ENCODE measurements at regions not wholly inside any gene's neighbourhood (a gene's known extent, or its start where the extent isn't known, plus 50 kb on each side); places are given as distances from the start of the nearest gene placed in this dataset.

GRCh38 chr2:2696733-2697455 lies 365.8 kb upstream of the MYT1L start:
- no peaks in the 10 kb centered on the region for H3K36me3 ChIP-seq (ENCODE audit: insufficient read depth in 1 of 2, low read depth in 1 of 2)

GRCh38 chr2:2696325-2696724 lies 365.2 kb upstream of the MYT1L start:
- no peaks in the 10 kb centered on the region for H3K27me3 ChIP-seq (ENCODE audit: insufficient read depth in 3 of 3, low read length in 2 of 3)
- WGBS, 3 donors, result 73 to 77% (median 73%) methylated on average over 5 of the region's 5 CpGs
- H3K27ac ChIP-seq, result no peak overlapping the region
- ATAC-seq (no peak), DNase-seq (no peak)
- TF ChIP-seq CTCF (IDR thresholded peaks at IDR 0.05), result no peak
- no peaks in the 10 kb centered on the region for H3K36me3 ChIP-seq (ENCODE audit: insufficient read depth in 1 of 2, low read depth in 1 of 2)
- H3K4me1 ChIP-seq, result no peaks in the 10 kb centered on the region
- no peaks in the 10 kb centered on the region for H3K9me3 ChIP-seq
- intact Hi-C loops (cut with DNase I), result no loop called here
- H3K4me3 ChIP-seq, result no peak overlapping the region

More at GRCh38 chr2:2696733-2697455, 365.8 kb upstream of the MYT1L start:
- 85 to 90% (median 86%) methylated on average over 13 of the region's 13 CpGs for WGBS, 3 donors
- no peaks in the 10 kb centered on the region for H3K4me1 ChIP-seq
- no peak overlapping the region for H3K4me3 ChIP-seq
- no peak for TF ChIP-seq CTCF (IDR thresholded peaks at IDR 0.05)
- DNase-seq, result no peak
- no peak for ATAC-seq
- H3K27ac ChIP-seq, result no peak overlapping the region
- H3K27me3 ChIP-seq (ENCODE audit: insufficient read depth in 3 of 3, low read length in 2 of 3), result no peaks in the 10 kb centered on the region
- intact Hi-C loops (cut with DNase I), result no loop called here
- H3K9me3 ChIP-seq, result no peaks in the 10 kb centered on the region

GRCh38 chr2:2694746-2695145 lies 363.7 kb upstream of the MYT1L start:
- no peak overlapping the region for H3K27ac ChIP-seq
- no peak overlapping the region for H3K4me3 ChIP-seq
- no peak for ATAC-seq
- TF ChIP-seq CTCF (IDR thresholded peaks at IDR 0.05), result no peak
- intact Hi-C loops (cut with DNase I), result no loop called here
- H3K9me3 ChIP-seq, result no peaks in the 10 kb centered on the region
- no peaks in the 10 kb centered on the region for H3K4me1 ChIP-seq
- H3K36me3 ChIP-seq (ENCODE audit: insufficient read depth in 1 of 2, low read depth in 1 of 2), result no peaks in the 10 kb centered on the region
- WGBS, 3 donors, result 77 to 83% (median 80%) methylated on average over 13 of the region's 13 CpGs
- no peak for DNase-seq
- no peaks in the 10 kb centered on the region for H3K27me3 ChIP-seq (ENCODE audit: insufficient read depth in 3 of 3, low read length in 2 of 3)

- H3K9me3 ChIP-seq, result no peaks in the 10 kb centered on the region
- no peak overlapping the region for H3K4me3 ChIP-seq
- ATAC-seq (no peak), DNase-seq (no peak)
- H3K27ac ChIP-seq, result no peak overlapping the region
- intact Hi-C loops (cut with DNase I), result no loop called here
- no peaks in the 10 kb centered on the region for H3K4me1 ChIP-seq
- TF ChIP-seq CTCF (IDR thresholded peaks at IDR 0.05), result no peak
- 82 to 87% (median 83%) methylated on average over 21 of the region's 21 CpGs for WGBS, 3 donors
- H3K27me3 ChIP-seq (ENCODE audit: insufficient read depth in 3 of 3, low read length in 2 of 3), result no peaks in the 10 kb centered on the region
- no peaks in the 10 kb centered on the region for H3K36me3 ChIP-seq (ENCODE audit: insufficient read depth in 1 of 2, low read depth in 1 of 2)
Observed at GRCh38 chr2:2692599-2693389, 361.7 kb upstream of the MYT1L start.
